H9 (cell line): ENCODE measurements at regions not wholly inside any gene's neighbourhood (a gene's known extent, or its start where the extent isn't known, plus 50 kb on each side); places are given as distances from the start of the nearest gene placed in this dataset.

Experiments used
- DNase-seq: peaks from one replicate; pipeline ENCODE4 v3.0.0-alpha.2; 2017
- H2AFZ ChIP-seq: one replicate; pipeline ENCODE4 v1.6.1; 2013; ENCODE audit warnings: mild to moderate bottlenecking, low read length, control low read depth, moderate library complexity
- H2AK5ac ChIP-seq: 2 replicates; pipeline ENCODE4 v1.6.1; 2013; ENCODE audit warnings: low read length, control low read depth, mixed read lengths; ENCODE audit not compliant: insufficient read length
- H2BK120ac ChIP-seq: one replicate; pipeline ENCODE4 v1.6.1; 2013; ENCODE audit warnings: low read depth, mild to moderate bottlenecking, low read length, control low read depth, inconsistent platforms; ENCODE audit not compliant: poor library complexity, severe bottlenecking
- H2BK12ac ChIP-seq: 2 replicates; pipeline ENCODE4 v1.6.1; 2013; ENCODE audit warnings: low read length, control low read depth, mixed read lengths, low read depth; ENCODE audit not compliant: insufficient read length
- H2BK15ac ChIP-seq: 2 replicates; pipeline ENCODE4 v1.6.1; 2013; ENCODE audit warnings: low read depth, low read length, control low read depth
- H2BK20ac ChIP-seq: one replicate; pipeline ENCODE4 v1.6.1; 2013; ENCODE audit warnings: low read depth, mild to moderate bottlenecking, low read length, control low read depth, inconsistent platforms; ENCODE audit not compliant: poor library complexity, severe bottlenecking
- H2BK5ac ChIP-seq: 2 replicates; pipeline ENCODE4 v1.6.1; 2013; ENCODE audit warnings: low read length, control low read depth, mixed read lengths; ENCODE audit not compliant: insufficient read length
- H3K14ac ChIP-seq: 2 replicates; pipeline ENCODE4 v1.6.1; 2013; ENCODE audit warnings: low read length, control low read depth; ENCODE audit not compliant: insufficient read depth
- H3K18ac ChIP-seq: 2 replicates; pipeline ENCODE4 v1.6.1; 2013; ENCODE audit warnings: low read depth, mild to moderate bottlenecking, mixed read lengths, low read length, control low read depth; ENCODE audit not compliant: insufficient read length
- H3K23ac ChIP-seq: 2 replicates; pipeline ENCODE4 v1.6.1; 2013; ENCODE audit warnings: low read length, control low read depth, mixed read lengths, low read depth; ENCODE audit not compliant: insufficient read length
- H3K23me2 ChIP-seq: 2 replicates; pipeline ENCODE4 v1.6.1; 2013; ENCODE audit warnings: low read depth, mild to moderate bottlenecking, mixed read lengths, low read length, control low read depth; ENCODE audit not compliant: insufficient read length, poor library complexity, severe bottlenecking
- H3K27ac ChIP-seq: 2 replicates; pipeline ENCODE4 v1.5.1; 2013; ENCODE audit warnings: low read length, control low read depth, mixed read lengths, low read depth; ENCODE audit not compliant: insufficient read length
- H3K27me3 ChIP-seq: 2 replicates; pipeline ENCODE4 v1.6.1; 2013; ENCODE audit warnings: low read length, control low read depth, inconsistent platforms; ENCODE audit not compliant: insufficient read depth
- H3K4ac ChIP-seq: 2 replicates; pipeline ENCODE4 v1.6.1; 2013; ENCODE audit warnings: low read depth, mild to moderate bottlenecking, control low read depth, inconsistent platforms, low read length, moderate library complexity
- H3K4me1 ChIP-seq: 2 replicates; pipeline ENCODE4 v1.6.1; 2013; ENCODE audit warnings: low read length, control low read depth, inconsistent platforms; ENCODE audit not compliant: insufficient read depth
- H3K4me2 ChIP-seq: 2 replicates; pipeline ENCODE4 v1.6.1; 2013; ENCODE audit warnings: low read length, control low read depth, mixed read lengths; ENCODE audit not compliant: insufficient read length, insufficient read depth
- H3K56ac ChIP-seq: 2 replicates; pipeline ENCODE4 v1.6.1; 2013; ENCODE audit warnings: low read depth, mild to moderate bottlenecking, mixed read lengths, low read length, control low read depth; ENCODE audit not compliant: insufficient read length
- H3K79me1 ChIP-seq: 2 replicates; pipeline ENCODE4 v1.6.1; 2013; ENCODE audit warnings: low read depth, mild to moderate bottlenecking, moderate library complexity, low read length, control low read depth, inconsistent platforms; ENCODE audit not compliant: insufficient read depth, poor library complexity, severe bottlenecking
- H3K79me2 ChIP-seq: 2 replicates; pipeline ENCODE4 v1.6.1; 2013; ENCODE audit warnings: low read length, control low read depth, inconsistent platforms; ENCODE audit not compliant: insufficient read depth
- H3K9ac ChIP-seq: 2 replicates; pipeline ENCODE4 v1.6.1; 2013; ENCODE audit warnings: low read length, control low read depth, mixed read lengths; ENCODE audit not compliant: insufficient read length; ENCODE audit errors: extremely low read depth
- H3K9me3 ChIP-seq: one replicate; pipeline ENCODE4 v1.6.1; 2013; ENCODE audit warnings: low read depth, low read length, inconsistent platforms; ENCODE audit not compliant: control insufficient read depth
- H3T11ph ChIP-seq: one replicate; pipeline ENCODE4 v1.6.1; 2013; ENCODE audit warnings: mild to moderate bottlenecking, low read length, control low read depth, inconsistent platforms
- H4K20me1 ChIP-seq: one replicate; pipeline ENCODE4 v1.6.1; 2013; ENCODE audit not compliant: control insufficient read depth, insufficient read length, insufficient read depth
- H4K5ac ChIP-seq: 2 replicates; pipeline ENCODE4 v1.6.1; 2013; ENCODE audit warnings: low read depth, mild to moderate bottlenecking, mixed read lengths, low read length, control low read depth; ENCODE audit not compliant: insufficient read length
- H4K8ac ChIP-seq: replicated peaks from 2 replicates; pipeline ENCODE4 v1.6.1; 2013; ENCODE audit warnings: low read length, control low read depth, mixed read lengths, low read depth; ENCODE audit not compliant: insufficient read length
- H4K91ac ChIP-seq: 2 replicates; pipeline ENCODE4 v1.6.1; 2013; ENCODE audit warnings: low read depth, mild to moderate bottlenecking, moderate library complexity, mixed read lengths, low read length, control low read depth; ENCODE audit not compliant: insufficient read length
- H3K27ac Mint-ChIP-seq, 3 experiments: 2 replicates in 2 of 3; 3 replicates in 1 of 3; pipeline ENCODE4 v1.8.0; 2020 to 2021; ENCODE audit warnings: mixed read lengths in 3 of 3, mild to moderate bottlenecking in 1 of 3, moderate library complexity in 1 of 3
- H3K27me3 Mint-ChIP-seq: 2 replicates; pipeline ENCODE4 v1.8.0; 2021; ENCODE audit warnings: low read depth, mild to moderate bottlenecking, moderate library complexity, mixed read lengths
- H3K36me3 Mint-ChIP-seq, 3 experiments: 2 replicates in 2 of 3; 3 replicates in 1 of 3; pipeline ENCODE4 v1.8.0; 2020 to 2021; ENCODE audit warnings: low read depth in 3 of 3, mixed read lengths in 3 of 3; ENCODE audit not compliant: insufficient read depth in 1 of 3
- H3K4me1 Mint-ChIP-seq, 2 experiments: 2 replicates each; pipeline ENCODE4 v1.8.0; 2020; ENCODE audit warnings: mixed read lengths in 2 of 2
- H3K4me3 Mint-ChIP-seq, 2 experiments: 2 replicates in 1 of 2; 3 replicates in 1 of 2; pipeline ENCODE4 v1.8.0; 2020 to 2021; ENCODE audit warnings: mild to moderate bottlenecking in 2 of 2, mixed read lengths in 2 of 2, moderate library complexity in 1 of 2
- H3K9me3 Mint-ChIP-seq, 2 experiments: 2 replicates in 1 of 2; 3 replicates in 1 of 2; pipeline ENCODE4 v1.8.0; 2020; ENCODE audit warnings: mild to moderate bottlenecking in 2 of 2, mixed read lengths in 2 of 2, moderate library complexity in 1 of 2
- CTCF ChIP-seq: fragments of 200-600 bp; sonication (generic); conservative IDR thresholded peaks from 3 replicates; pipeline ENCODE4 v1.8.0; 2021; ENCODE audit warnings: antibody characterized with exemption, mild to moderate bottlenecking
- WGBS: extraction: QIAGEN DNeasy Blood & Tissue Kit; methylation state at CpG from one replicate; pipeline ENCODE4 v1.1.7; 2013; ENCODE audit warnings: missing lambda C conversion rate, low lambda C conversion rate, mixed read lengths; ENCODE audit not compliant: insufficient read length; ENCODE audit errors: extremely low coverage; 5-methylcytosine and 5-hydroxymethylcytosine counted together

GRCh38 chr10:125479059-125479458 is 203.9 kb downstream of the TEX36 start:
- Histone ChIP-seq H3K4me2 (no peak overlapping the region), H2BK5ac (no peak overlapping the region), H2AK5ac (no peak overlapping the region), H3K27ac (no peak overlapping the region), H3K56ac (no peak overlapping the region), H3K14ac (no peak overlapping the region), H3K18ac (no peak overlapping the region), H4K8ac (no peak overlapping the region), H3K4ac (no peak overlapping the region), H2AFZ (no peak overlapping the region), H4K91ac (no peak overlapping the region), H3K23me2 (no peaks in the 10 kb centered on the region), H2BK12ac (no peak overlapping the region), H3K27me3 (no peaks in the 10 kb centered on the region), H3K23ac (no peak overlapping the region), H3K9ac (no peak overlapping the region), H2BK15ac (no peak overlapping the region), H3K79me1 (no peaks in the 10 kb centered on the region), H4K20me1 (no peaks in the 10 kb centered on the region), H2BK20ac (no peak overlapping the region), H3K4me1 (no peaks in the 10 kb centered on the region), H3K79me2 (no peaks in the 10 kb centered on the region), H3K9me3 (no peaks in the 10 kb centered on the region), H4K5ac (no peak overlapping the region), H2BK120ac (no peak overlapping the region), H3T11ph (no peak overlapping the region)
- Mint-ChIP-seq H3K27me3 (no peaks in the 10 kb centered on the region; the same call in none of the 2 replicates), H3K36me3 (no peaks in the 10 kb centered on the region), H3K9me3 (no peaks in the 10 kb centered on the region), H3K4me1 (peaks cover 9 to 22% of the 10 kb centered on the region in 2 experiments; a peak in 3 of 4 replicates), H3K4me3 (no peak overlapping the region), H3K27ac (no peak overlapping the region)
- no peak for TF ChIP-seq CTCF
- no peak for DNase-seq
- no CpG with 5 or more reads among the region's 4 CpGs for WGBS
